T47D (cell line): ENCODE measurements at regions not wholly inside any gene's neighbourhood (a gene's known extent, or its start where the extent isn't known, plus 50 kb on each side); places are given as distances from the start of the nearest gene placed in this dataset.

Experiments used
- DNase-seq, 2 experiments: peaks; one replicate each; pipeline versions ENCODE4 v3.0.0 to v3.0.0-alpha.2; 2011 to 2012; ENCODE audit warnings: low read depth in 1 of 2, low spot score in 1 of 2
- JUND ChIP-seq: IDR thresholded peaks from 2 replicates; pipeline ENCODE4 v1.6.1; 2012; ENCODE audit warnings: low read depth
- in situ Hi-C: cut with HindIII; loops from 2 replicates; pipeline ENCODE4 v1.10.0; 2016; ENCODE audit warnings: low sequenced_read_pairs, low pct_unique_long_range_greater_than_20kb

DNA sequence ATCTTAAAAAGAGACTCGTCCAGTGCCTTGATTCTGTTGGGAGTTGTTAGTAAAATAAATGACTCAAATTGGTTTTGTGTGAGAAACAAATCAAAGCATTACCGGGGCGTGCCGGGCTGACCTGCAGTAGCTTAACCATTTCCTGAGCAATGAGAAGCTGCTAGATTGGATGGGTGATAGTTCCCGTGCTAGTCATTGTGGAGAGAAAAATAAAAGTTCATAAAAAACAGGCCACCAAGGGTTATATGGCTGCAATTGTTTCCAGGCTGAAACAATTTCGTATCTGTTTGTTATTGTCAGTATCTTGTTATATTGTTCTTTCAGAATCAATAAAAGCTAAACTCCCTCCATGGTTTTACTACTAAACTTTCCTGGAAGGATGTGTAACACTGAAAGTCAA, 314.4 kb downstream of the MTX2 start:
- DNase-seq, result no peak
- in situ Hi-C loops, result no loop called here
- TF ChIP-seq JUND, result no peak

GRCh38 chr2:176584333-176584732, 315.1 kb downstream of the MTX2 start:
- TF ChIP-seq JUND, result no peak
- no peak for DNase-seq
- in situ Hi-C loops, result no loop called here

GRCh38 chr2:176585291-176585690, 316.0 kb downstream of the MTX2 start:
- TF ChIP-seq JUND, result no peak
- in situ Hi-C loops, result no loop called here
- DNase-seq, result no peak

GRCh38 chr2:176585791-176586190, 316.5 kb downstream of the MTX2 start:
- no peak for TF ChIP-seq JUND
- in situ Hi-C loops, result no loop called here
- DNase-seq, result no peak

- in situ Hi-C loops, result no loop called here
- no peak for DNase-seq
- TF ChIP-seq JUND, result no peak
Measured at GRCh38 chr2:176589287-176589686, 320.0 kb downstream of the MTX2 start.

- TF ChIP-seq JUND, result no peak
- in situ Hi-C loops, result no loop called here
- DNase-seq, result no peak
Measured at GRCh38 chr2:176589825-176590440, 320.7 kb downstream of the MTX2 start.

GRCh38 chr2:176592216-176592615, 323.0 kb downstream of the MTX2 start:
- in situ Hi-C loops, result no loop called here
- no peak for TF ChIP-seq JUND
- no peak for DNase-seq

DNA sequence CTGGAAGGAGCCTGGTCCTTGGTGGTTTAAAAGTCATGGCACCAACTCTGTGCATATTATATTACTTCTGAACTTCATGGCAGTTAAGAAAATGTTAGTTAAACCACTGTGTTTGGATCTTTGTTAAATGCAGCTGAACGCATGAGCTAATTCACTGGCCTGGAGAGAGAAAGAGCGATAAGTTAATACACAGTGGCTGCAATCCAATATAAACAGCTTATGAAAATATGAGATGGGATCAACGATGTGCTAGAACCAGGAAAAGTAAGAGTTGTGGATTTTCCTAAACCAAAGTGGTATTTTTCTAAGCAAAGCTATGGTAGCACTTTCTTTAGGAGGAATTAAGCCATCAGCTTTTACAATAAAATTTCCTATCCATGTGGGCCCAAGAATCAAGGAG, 326.7 kb downstream of the MTX2 start:
- no peak for DNase-seq
- in situ Hi-C loops, result no loop called here
- no peak for TF ChIP-seq JUND

DNA sequence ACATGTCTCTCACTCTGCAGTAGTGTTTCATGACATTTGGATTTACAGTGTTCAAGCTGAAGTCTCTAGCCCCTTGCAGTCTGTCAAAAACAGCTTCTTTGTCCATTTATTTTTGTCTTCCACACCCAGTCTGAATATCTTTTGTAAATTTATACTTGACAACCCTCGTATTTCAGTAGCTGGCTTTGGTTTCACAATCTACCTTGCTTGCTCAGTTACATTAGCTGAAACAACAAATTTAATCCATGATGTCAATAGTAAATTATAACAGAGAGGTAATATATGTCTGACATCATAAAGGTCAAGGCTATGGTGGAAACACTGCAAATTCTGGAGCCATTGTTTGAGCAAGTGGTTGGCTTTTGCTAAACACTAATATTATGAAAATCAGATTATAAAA, 328.7 kb downstream of the MTX2 start:
- in situ Hi-C loops, result no loop called here
- DNase-seq, result no peak
- no peak for TF ChIP-seq JUND

DNA sequence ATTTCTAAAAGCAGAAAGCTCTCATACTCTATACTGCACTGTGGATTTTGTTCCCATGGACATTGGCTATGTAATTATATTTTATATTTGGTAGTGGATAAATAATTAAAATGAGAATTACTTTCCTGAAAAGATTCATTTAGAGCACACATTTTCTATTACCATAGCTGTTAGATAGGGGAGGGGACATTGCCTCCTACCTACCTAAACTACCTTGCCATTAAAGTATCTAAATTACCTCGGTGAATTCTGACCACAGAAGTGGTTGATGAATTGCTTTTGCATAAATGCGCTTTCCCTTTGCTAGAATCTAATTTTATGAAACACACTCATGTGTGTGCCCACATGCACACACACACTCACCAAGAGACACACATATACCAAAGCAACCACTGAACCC, 329.1 kb downstream of the MTX2 start:
- in situ Hi-C loops, result no loop called here
- DNase-seq, result no peak
- TF ChIP-seq JUND, result no peak

DNA sequence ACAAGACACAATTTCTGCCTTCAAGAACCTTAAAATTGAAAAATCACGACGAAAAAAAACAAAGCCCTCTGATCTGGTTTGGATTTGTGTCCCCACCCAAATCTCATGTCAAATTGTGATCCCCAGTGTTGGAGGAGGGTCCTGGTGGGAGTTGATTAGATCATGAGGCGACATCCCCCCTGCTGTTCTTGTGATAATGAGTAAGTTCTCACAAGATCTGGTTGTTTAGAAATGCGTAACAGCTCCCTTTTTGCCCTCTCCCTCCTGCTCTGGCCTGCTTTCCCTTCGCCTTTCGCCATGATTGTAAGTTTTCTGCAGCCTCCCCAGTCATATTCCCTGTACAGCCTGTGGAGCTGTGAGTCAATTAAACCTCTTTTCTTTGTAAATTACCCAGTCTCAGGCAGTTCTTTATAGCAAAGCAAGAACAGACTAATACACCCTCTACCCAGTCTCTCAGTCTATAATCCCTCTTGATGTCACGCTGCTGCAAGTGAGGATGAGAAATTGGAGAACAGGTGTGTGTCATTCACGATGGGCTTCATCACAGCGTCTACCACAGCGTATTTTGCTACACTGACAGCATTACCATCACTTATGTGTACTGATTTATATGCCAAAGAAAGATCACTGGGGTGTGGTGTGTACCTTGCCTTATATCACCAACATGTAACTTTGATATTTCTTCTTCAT, 330.7 kb downstream of the MTX2 start:
- in situ Hi-C loops, result no loop called here
- DNase-seq, result no peak
- TF ChIP-seq JUND, result no peak

- in situ Hi-C loops, result no loop called here
Measured at GRCh38 chr2:176601066-176601465, 331.8 kb downstream of the MTX2 start.

GRCh38 chr2:176612036-176612435, 342.8 kb downstream of the MTX2 start:
- TF ChIP-seq JUND, result no peak
- in situ Hi-C loops, result no loop called here
- no peak for DNase-seq

More at GRCh38 chr2:176601066-176601465, 331.8 kb downstream of the MTX2 start:
- DNase-seq, result no peak
- no peak for TF ChIP-seq JUND

- in situ Hi-C loops, result no loop called here
- TF ChIP-seq JUND, result no peak
- DNase-seq, result no peak
Measured at GRCh38 chr2:176612736-176613135, 343.5 kb downstream of the MTX2 start.
